Mesenchymal stem cell (in vitro differentiated cells and primary cell): ENCODE measurements at regions not wholly inside any gene's neighbourhood (a gene's known extent, or its start where the extent isn't known, plus 50 kb on each side); places are given as distances from the start of the nearest gene placed in this dataset.

Source experiments
- DNase-seq: peaks from one replicate; pipeline ENCODE4 v3.0.0-alpha.2; 2013
- H2AFZ ChIP-seq: one replicate; pipeline ENCODE4 v1.6.1; 2013; ENCODE audit warnings: low read depth, mild to moderate bottlenecking, control low read depth, inconsistent platforms, low read length, moderate library complexity
- H2AK5ac ChIP-seq: 2 replicates; pipeline ENCODE4 v1.6.1; 2013; ENCODE audit warnings: low read length, moderate library complexity, mild to moderate bottlenecking, inconsistent platforms; ENCODE audit not compliant: severe bottlenecking
- H2BK120ac ChIP-seq: one replicate; pipeline ENCODE4 v1.6.1; 2013; ENCODE audit warnings: low read depth, mild to moderate bottlenecking, inconsistent platforms, low read length, moderate library complexity
- H2BK12ac ChIP-seq, 2 experiments: one replicate each; pipeline ENCODE4 v1.6.1; 2013; ENCODE audit warnings: inconsistent platforms in 2 of 2, low read length in 2 of 2, mild to moderate bottlenecking in 2 of 2, moderate library complexity in 2 of 2, control low read depth in 1 of 2
- H2BK15ac ChIP-seq: one replicate; pipeline ENCODE4 v1.6.1; 2013; ENCODE audit warnings: mild to moderate bottlenecking, low read depth, inconsistent platforms; ENCODE audit not compliant: poor library complexity, severe bottlenecking
- H2BK5ac ChIP-seq: 2 replicates; pipeline ENCODE4 v1.6.1; 2013; ENCODE audit warnings: low read depth, mild to moderate bottlenecking, low read length, control low read depth, inconsistent platforms; ENCODE audit not compliant: poor library complexity, severe bottlenecking
- H3K14ac ChIP-seq, 2 experiments: one replicate each; pipeline ENCODE4 v1.6.1; 2013; ENCODE audit warnings: inconsistent platforms in 2 of 2, low read length in 2 of 2, control low read depth in 1 of 2, mild to moderate bottlenecking in 1 of 2, moderate library complexity in 1 of 2
- H3K18ac ChIP-seq, 2 experiments: one replicate each; pipeline ENCODE4 v1.6.1; 2013; ENCODE audit warnings: inconsistent platforms in 2 of 2, low read length in 2 of 2, control low read depth in 1 of 2, low read depth in 1 of 2, mild to moderate bottlenecking in 1 of 2
- H3K23ac ChIP-seq, 2 experiments: one replicate each; pipeline ENCODE4 v1.6.1; 2013; ENCODE audit warnings: inconsistent platforms in 2 of 2, low read length in 2 of 2, mild to moderate bottlenecking in 2 of 2, moderate library complexity in 2 of 2, control low read depth in 1 of 2
- H3K27ac ChIP-seq: 2 replicates; pipeline ENCODE4 v1.5.1; 2013; ENCODE audit warnings: mild to moderate bottlenecking, moderate library complexity, low read length, control low read depth, inconsistent platforms; ENCODE audit not compliant: poor library complexity, severe bottlenecking
- H3K27me3 ChIP-seq, 2 experiments: 2 replicates each; pipeline versions ENCODE4 v1.6.1 to v1.7.0; 2013; ENCODE audit warnings: low read length in 2 of 2, mild to moderate bottlenecking in 2 of 2, moderate library complexity in 2 of 2, control low read depth in 1 of 2, inconsistent platforms in 1 of 2; ENCODE audit not compliant: control insufficient read depth in 1 of 2, insufficient read depth in 1 of 2
- H3K36me3 ChIP-seq, 2 experiments: 2 replicates each; pipeline versions ENCODE4 v1.6.1 to v1.7.0; 2013; ENCODE audit warnings: low read length in 2 of 2, control low read depth in 1 of 2, inconsistent platforms in 1 of 2, low read depth in 1 of 2, mild to moderate bottlenecking in 1 of 2; ENCODE audit not compliant: insufficient read depth in 2 of 2, control insufficient read depth in 1 of 2
- H3K4ac ChIP-seq, 2 experiments: one replicate each; pipeline ENCODE4 v1.6.1; 2013; ENCODE audit warnings: inconsistent platforms in 2 of 2, low read length in 2 of 2, mild to moderate bottlenecking in 2 of 2, moderate library complexity in 2 of 2, control low read depth in 1 of 2, low read depth in 1 of 2
- H3K4me1 ChIP-seq: 2 replicates; pipeline ENCODE4 v1.6.1; 2013; ENCODE audit warnings: low read depth, low read length, control low read depth; ENCODE audit not compliant: control insufficient read depth, insufficient read depth
- H3K4me2 ChIP-seq: 2 replicates; pipeline ENCODE4 v1.6.1; 2013; ENCODE audit warnings: low read length, mild to moderate bottlenecking, inconsistent platforms; ENCODE audit not compliant: poor library complexity, severe bottlenecking
- H3K4me3 ChIP-seq, 2 experiments: 2 replicates each; pipeline versions ENCODE4 v1.5.1 to v1.7.0; 2013; ENCODE audit warnings: low read length in 2 of 2, mild to moderate bottlenecking in 2 of 2, control low read depth in 1 of 2, low read depth in 1 of 2; ENCODE audit not compliant: insufficient read depth in 1 of 2
- H3K79me1 ChIP-seq: replicated peaks from 2 replicates; pipeline ENCODE4 v1.6.1; 2013; ENCODE audit warnings: mild to moderate bottlenecking, control low read depth, low read length, inconsistent platforms; ENCODE audit not compliant: poor library complexity, severe bottlenecking
- H3K9ac ChIP-seq: 2 replicates; pipeline ENCODE4 v1.7.0; 2013; ENCODE audit warnings: mild to moderate bottlenecking, low read length, moderate library complexity
- H3K9me3 ChIP-seq: 2 replicates; pipeline ENCODE4 v1.7.0; 2013; ENCODE audit warnings: mild to moderate bottlenecking, low read length; ENCODE audit not compliant: control insufficient read depth
- H4K8ac ChIP-seq: one replicate; pipeline ENCODE4 v1.6.1; 2013; ENCODE audit warnings: inconsistent platforms, mild to moderate bottlenecking, low read length, moderate library complexity
- H4K91ac ChIP-seq: one replicate; pipeline ENCODE4 v1.6.1; 2013; ENCODE audit warnings: mild to moderate bottlenecking, low read length, inconsistent platforms
- WGBS: methylation state at CpG from one replicate; pipeline ENCODE4 v1.1.7; 2013; ENCODE audit warnings: mixed read lengths; 5-methylcytosine and 5-hydroxymethylcytosine counted together

DNA sequence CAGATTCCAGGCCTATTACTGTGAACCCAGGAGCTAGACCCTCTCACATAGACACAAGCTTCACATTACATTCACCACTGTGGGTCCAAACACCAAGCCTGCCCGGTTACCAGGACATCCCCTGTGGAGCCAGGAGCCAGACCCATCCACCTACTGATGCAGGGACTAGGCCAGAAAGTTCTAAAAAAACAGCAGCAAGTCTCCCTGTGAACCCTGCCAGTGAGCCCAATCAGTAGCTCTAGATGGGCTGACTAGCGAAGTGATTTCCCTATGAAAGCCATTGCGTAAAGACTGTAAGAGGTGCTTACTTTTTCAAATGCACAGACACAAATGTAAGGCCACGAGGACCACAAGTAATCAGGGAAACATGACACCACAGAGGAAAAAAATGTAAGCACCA is 352.3 kb downstream of the TMEM161B start:
- no peak overlapping the region for H3K27ac ChIP-seq
- H2BK12ac ChIP-seq: no peak overlapping the region
- H2BK15ac ChIP-seq: no peak overlapping the region
- no peak overlapping the region for H3K9ac ChIP-seq
- no peak for DNase-seq
- no peaks in the 10 kb centered on the region for H3K36me3 ChIP-seq
- H3K4ac ChIP-seq: no peak overlapping the region
- no peaks in the 10 kb centered on the region for H3K27me3 ChIP-seq
- H4K91ac ChIP-seq: no peak overlapping the region
- H2BK120ac ChIP-seq: no peak overlapping the region
- 76% methylated on average over 4 of the region's 4 CpGs for WGBS
- no peak overlapping the region for H4K8ac ChIP-seq
- no peak overlapping the region for H2AFZ ChIP-seq
- no peak overlapping the region for H3K18ac ChIP-seq
- H2AK5ac ChIP-seq: no peak overlapping the region
- no peaks in the 10 kb centered on the region for H3K9me3 ChIP-seq
- H3K79me1 ChIP-seq: no peaks in the 10 kb centered on the region
- H3K4me2 ChIP-seq: no peak overlapping the region
- no peak overlapping the region for H3K4me3 ChIP-seq
- H2BK5ac ChIP-seq: no peak overlapping the region
- no peak overlapping the region for H3K14ac ChIP-seq
- no peaks in the 10 kb centered on the region for H3K4me1 ChIP-seq
- H3K23ac ChIP-seq: no peak overlapping the region

DNA sequence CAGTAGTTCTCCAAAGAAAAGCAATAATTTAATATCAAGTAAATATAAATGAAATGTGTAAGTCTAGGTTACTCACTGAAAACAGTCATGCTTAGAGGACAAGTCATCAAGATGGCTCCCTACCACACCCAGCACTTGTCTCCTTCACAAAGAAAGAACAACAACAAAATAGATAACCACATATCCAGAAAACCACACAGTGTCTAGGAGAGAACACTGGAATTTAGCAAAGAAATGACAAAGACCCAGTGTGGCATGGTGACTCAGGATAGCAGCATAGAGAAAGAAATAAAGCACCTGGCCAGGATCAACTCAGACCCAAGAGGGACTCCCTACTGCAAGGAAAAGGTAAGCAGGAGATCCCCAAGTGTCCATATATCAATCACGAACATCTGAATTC is 356.2 kb downstream of the TMEM161B start:
- Histone ChIP-seq H2BK12ac (no peak overlapping the region), H3K23ac (no peak overlapping the region), H3K14ac (no peak overlapping the region), H4K91ac (no peak overlapping the region), H3K27me3 (no peaks in the 10 kb centered on the region), H2AK5ac (no peak overlapping the region), H3K36me3 (no peaks in the 10 kb centered on the region), H3K27ac (no peak overlapping the region), H3K18ac (no peak overlapping the region), H3K9me3 (no peaks in the 10 kb centered on the region), H3K4ac (no peak overlapping the region), H2BK15ac (no peak overlapping the region), H2BK120ac (no peak overlapping the region), H2AFZ (no peak overlapping the region), H3K4me2 (no peak overlapping the region), H3K4me1 (no peaks in the 10 kb centered on the region), H2BK5ac (no peak overlapping the region), H3K79me1 (no peaks in the 10 kb centered on the region), H3K9ac (no peak overlapping the region), H4K8ac (no peak overlapping the region), H3K4me3 (no peak overlapping the region)
- no peak for DNase-seq
- WGBS: 84% methylated on average over 1 of the region's 1 CpG

GRCh38 chr5:87909382-87909781 is 359.3 kb downstream of the TMEM161B start:
- H3K18ac ChIP-seq: no peak overlapping the region
- DNase-seq: no peak
- H3K9ac ChIP-seq: no peak overlapping the region
- H3K27me3 ChIP-seq: no peaks in the 10 kb centered on the region
- no peak overlapping the region for H2AK5ac ChIP-seq
- H3K4ac ChIP-seq: no peak overlapping the region
- H3K23ac ChIP-seq: no peak overlapping the region
- H3K4me1 ChIP-seq: no peaks in the 10 kb centered on the region
- no peak overlapping the region for H2BK15ac ChIP-seq
- no peaks in the 10 kb centered on the region for H3K9me3 ChIP-seq
- no peak overlapping the region for H2BK5ac ChIP-seq
- H4K8ac ChIP-seq: no peak overlapping the region
- no peak overlapping the region for H3K14ac ChIP-seq
- H3K4me3 ChIP-seq: no peak overlapping the region
- H3K36me3 ChIP-seq: no peaks in the 10 kb centered on the region
- 92% methylated on average over 1 of the region's 2 CpGs for WGBS
- H3K79me1 ChIP-seq: no peaks in the 10 kb centered on the region
- H2BK120ac ChIP-seq: no peak overlapping the region
- H3K27ac ChIP-seq: no peak overlapping the region
- H3K4me2 ChIP-seq: no peak overlapping the region
- H2BK12ac ChIP-seq: no peak overlapping the region
- no peak overlapping the region for H2AFZ ChIP-seq
- no peak overlapping the region for H4K91ac ChIP-seq

- Histone ChIP-seq H4K8ac (no peak overlapping the region), H3K4me3 (no peak overlapping the region), H3K14ac (no peak overlapping the region)
Measured at GRCh38 chr5:87906962-87907361, 361.7 kb downstream of the TMEM161B start.

More at GRCh38 chr5:87906962-87907361, 361.7 kb downstream of the TMEM161B start:
- no peak overlapping the region for H2AK5ac ChIP-seq
- H3K36me3 ChIP-seq: no peaks in the 10 kb centered on the region
- no peaks in the 10 kb centered on the region for H3K4me1 ChIP-seq
- no peaks in the 10 kb centered on the region for H3K9me3 ChIP-seq
- H2BK15ac ChIP-seq: no peak overlapping the region
- no peak overlapping the region for H2AFZ ChIP-seq
- no peak overlapping the region for H3K9ac ChIP-seq
- no peak overlapping the region for H2BK5ac ChIP-seq
- no peak overlapping the region for H3K18ac ChIP-seq
- no peak overlapping the region for H2BK12ac ChIP-seq
- no peak overlapping the region for H3K4ac ChIP-seq
- no peak overlapping the region for H3K27ac ChIP-seq
- no peak overlapping the region for H4K91ac ChIP-seq
- no peak overlapping the region for H2BK120ac ChIP-seq
- H3K4me2 ChIP-seq: no peak overlapping the region
- DNase-seq: no peak
- no peaks in the 10 kb centered on the region for H3K79me1 ChIP-seq
- no peaks in the 10 kb centered on the region for H3K27me3 ChIP-seq
- no peak overlapping the region for H3K23ac ChIP-seq
